ENCODE measurements at regions not wholly inside any gene's neighbourhood (a gene's known extent, or its start where the extent isn't known, plus 50 kb on each side); places are given as distances from the start of the nearest gene placed in this dataset.

- TF ChIP-seq GLIS3 (CRISPR knock-in tag; IDR thresholded peaks at IDR 0.05): no peak
- TF ChIP-seq PATZ1 (CRISPR knock-in tag; IDR thresholded peaks at IDR 0.05; ENCODE audit: borderline replicate concordance): no peak
- TF ChIP-seq TCF4 (CRISPR knock-in tag; IDR thresholded peaks at IDR 0.05; ENCODE audit: borderline replicate concordance): no peak
- TF ChIP-seq OSR1 (CRISPR knock-in tag; IDR thresholded peaks at IDR 0.05): no peak
- no peak for TF ChIP-seq ZFP30 (CRISPR knock-in tag; IDR thresholded peaks at IDR 0.05)
- no peak for TF ChIP-seq CREB5 (CRISPR knock-in tag; IDR thresholded peaks at IDR 0.05; ENCODE audit: low read depth)
These were observed 89.6 kb downstream of the CCDC185 start for GRCh38 chr1:223482766-223483165.
